ENCODE measurements at regions not wholly inside any gene's neighbourhood (a gene's known extent, or its start where the extent isn't known, plus 50 kb on each side); places are given as distances from the start of the nearest gene placed in this dataset.

GRCh38 chr1:37181425-37181824 lies 147.1 kb upstream of the GRIK3 start:
- Histone ChIP-seq H3K9me3 (ENCODE audit: control insufficient read depth, low read depth, low read length) (no peaks in the 10 kb centered on the region), H3K4ac (ENCODE audit: low read depth, low read length) (no peak overlapping the region), H2AFZ (ENCODE audit: low read length) (no peak overlapping the region), H4K20me1 (ENCODE audit: control insufficient read depth, insufficient read depth, insufficient read length) (peaks cover 2% of the 10 kb centered on the region), H3K79me1 (ENCODE audit: insufficient read depth, low read depth, low read length, poor library complexity, severe bottlenecking) (no peaks in the 10 kb centered on the region), H2BK12ac (ENCODE audit: insufficient read length, low read depth, low read length) (no peak overlapping the region), H2BK15ac (ENCODE audit: low read depth, low read length) (no peak overlapping the region), H3K4me1 (ENCODE audit: insufficient read depth, low read length) (no peaks in the 10 kb centered on the region), H3K27me3 (ENCODE audit: insufficient read depth, low read length) (no peaks in the 10 kb centered on the region), H3K14ac (ENCODE audit: insufficient read depth, low read length) (no peak overlapping the region; the same call in 1 of the 2 replicates), H2BK5ac (ENCODE audit: insufficient read length, low read length) (no peak overlapping the region), H3K23ac (ENCODE audit: insufficient read length, low read depth, low read length) (no peak overlapping the region), H3K9ac (ENCODE audit: extremely low read depth, insufficient read length, low read length) (no peak overlapping the region), H3K18ac (ENCODE audit: insufficient read length, low read depth, low read length) (no peak overlapping the region), H4K8ac (replicated peaks; ENCODE audit: insufficient read length, low read depth, low read length) (no peak overlapping the region), H3K23me2 (ENCODE audit: insufficient read length, low read depth, low read length, poor library complexity, severe bottlenecking) (no peaks in the 10 kb centered on the region), H3K27ac (ENCODE audit: insufficient read length, low read depth, low read length) (no peak overlapping the region), H2BK120ac (ENCODE audit: low read depth, low read length, poor library complexity, severe bottlenecking) (no peak overlapping the region), H2BK20ac (ENCODE audit: low read depth, low read length, poor library complexity, severe bottlenecking) (no peak overlapping the region), H3K4me2 (ENCODE audit: insufficient read depth, insufficient read length, low read length) (no peak overlapping the region), H4K91ac (ENCODE audit: insufficient read length, low read depth, low read length) (no peak overlapping the region), H4K5ac (ENCODE audit: insufficient read length, low read depth, low read length) (no peak overlapping the region), H3K79me2 (ENCODE audit: insufficient read depth, low read length) (no peaks in the 10 kb centered on the region), H3K56ac (ENCODE audit: insufficient read length, low read depth, low read length) (no peak overlapping the region), H3T11ph (ENCODE audit: low read length) (no peak overlapping the region), H2AK5ac (ENCODE audit: insufficient read length, low read length) (no peak overlapping the region)
- Mint-ChIP-seq H3K4me3 (no peak overlapping the region), H3K27ac (no peak overlapping the region), H3K27me3 (ENCODE audit: low read depth) (0 out of 2 replicates have a peak, but pooled peaks cover 1% of the 10 kb centered on the region), H3K4me1 (peaks cover 10 to 13% of the 10 kb centered on the region in 2 experiments), H3K9me3 (peaks cover 0 to 3% of the 10 kb centered on the region in 2 experiments; a peak in 2 of 5 replicates), H3K36me3 (ENCODE audit: insufficient read depth in 1 of 3, low read depth in 3 of 3) (0 out of 7 replicates have a peak, but pooled peaks cover 0 to 3% (median 0%) of the 10 kb centered on the region in 3 experiments)
- WGBS (ENCODE audit: extremely low coverage, insufficient read length, low lambda C conversion rate) = no CpG with 5 or more reads among the region's 5 CpGs
- TF ChIP-seq CTCF (conservative IDR thresholded peaks at IDR 0.05) = no peak
- no peak for DNase-seq

Measured in H9 (cell line).